Fibroblast of gingiva (primary cell): ENCODE measurements at regions not wholly inside any gene's neighbourhood (a gene's known extent, or its start where the extent isn't known, plus 50 kb on each side); places are given as distances from the start of the nearest gene placed in this dataset.
"Not testable (repeated sequence)": the region's sequence is repeated elsewhere in the genome, so short reads cannot be mapped to it uniquely, and the experiment has no call there.

Experiments used
- DNase-seq: peaks from one replicate; pipeline ENCODE4 v3.0.0-alpha.2; 2011; ENCODE audit warnings: low read depth

- DNase-seq, result not testable (repeated sequence)
These were observed 97.5 kb upstream of the TRIM2 start for GRCh38 chr4:153106736-153107135.

GRCh38 chr4:153107246-153107645 lies 97.0 kb upstream of the TRIM2 start:
- no peak for DNase-seq

DNA sequence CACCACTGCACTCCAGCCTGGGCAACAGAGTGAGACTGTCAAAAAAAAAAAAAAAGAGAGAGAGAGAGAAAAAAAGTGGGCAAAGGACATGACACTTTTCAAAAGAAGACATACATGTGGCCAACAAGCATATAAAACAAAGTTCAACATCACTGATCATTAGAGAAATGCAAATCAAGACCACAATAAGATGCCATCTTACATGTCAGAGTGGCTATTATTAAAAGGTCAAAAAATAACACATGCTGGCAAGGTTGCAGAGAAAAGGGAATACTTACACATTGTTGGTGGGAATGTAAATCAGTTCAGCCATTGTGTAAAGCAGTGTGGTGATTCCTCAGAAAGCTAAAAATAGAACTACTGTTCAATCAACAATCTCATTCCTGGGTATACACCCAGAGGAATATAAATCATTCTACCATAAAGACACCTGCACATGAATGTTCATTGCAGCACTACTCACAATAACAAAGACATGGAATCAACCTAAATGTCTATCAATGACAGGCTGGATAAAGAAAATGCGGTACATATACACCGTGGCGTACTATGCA lies 94.9 kb upstream of the TRIM2 start:
- no peak for DNase-seq

DNA sequence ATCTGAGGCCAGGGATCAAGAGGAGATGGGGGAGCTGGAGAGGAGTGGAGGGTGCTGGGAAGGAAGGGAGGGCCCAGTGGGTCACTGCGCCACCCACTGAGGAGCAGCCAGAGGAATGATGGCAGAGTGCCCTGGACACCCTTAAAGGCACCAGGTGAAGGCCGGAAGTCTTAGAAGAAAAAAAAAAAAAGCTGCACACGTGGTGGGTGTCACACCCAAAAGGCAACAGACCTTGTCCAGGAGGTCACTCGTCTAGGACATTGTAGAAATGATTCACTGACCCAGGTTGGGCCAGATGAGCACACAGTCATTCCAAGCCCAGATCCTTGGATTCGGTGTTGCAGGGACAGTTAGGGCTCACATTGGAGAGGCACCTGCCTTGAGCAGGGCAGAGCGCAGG lies 93.5 kb upstream of the TRIM2 start:
- no peak for DNase-seq

- no peak for DNase-seq
These were observed 92.7 kb upstream of the TRIM2 start for GRCh38 chr4:153111426-153112040.

- no peak for DNase-seq
These were observed 92.2 kb upstream of the TRIM2 start for GRCh38 chr4:153112041-153112441.

- no peak for DNase-seq
These were observed 91.0 kb upstream of the TRIM2 start for GRCh38 chr4:153113061-153113837.

DNA sequence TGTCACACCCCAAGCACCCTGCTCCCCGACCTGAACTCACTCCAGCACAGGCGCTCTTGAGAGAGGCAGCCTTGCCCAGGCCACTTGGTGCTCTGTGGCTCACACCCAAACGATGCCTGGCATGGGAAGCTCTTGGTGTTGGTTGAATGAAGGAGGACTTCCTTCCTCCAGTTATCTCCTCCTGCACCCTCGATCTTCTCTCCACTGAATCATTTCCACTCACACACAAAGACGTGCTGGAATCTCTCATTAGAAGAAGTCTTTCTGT lies 90.5 kb upstream of the TRIM2 start:
- DNase-seq, result no peak

GRCh38 chr4:153114771-153115321 lies 89.4 kb upstream of the TRIM2 start:
- DNase-seq, result peak; percentile 28

- DNase-seq, result peak; percentile 66
These were observed 88.6 kb upstream of the TRIM2 start for GRCh38 chr4:153115322-153116290.

GRCh38 chr4:153116291-153116680 lies 88.0 kb upstream of the TRIM2 start:
- DNase-seq, result no peak

DNA sequence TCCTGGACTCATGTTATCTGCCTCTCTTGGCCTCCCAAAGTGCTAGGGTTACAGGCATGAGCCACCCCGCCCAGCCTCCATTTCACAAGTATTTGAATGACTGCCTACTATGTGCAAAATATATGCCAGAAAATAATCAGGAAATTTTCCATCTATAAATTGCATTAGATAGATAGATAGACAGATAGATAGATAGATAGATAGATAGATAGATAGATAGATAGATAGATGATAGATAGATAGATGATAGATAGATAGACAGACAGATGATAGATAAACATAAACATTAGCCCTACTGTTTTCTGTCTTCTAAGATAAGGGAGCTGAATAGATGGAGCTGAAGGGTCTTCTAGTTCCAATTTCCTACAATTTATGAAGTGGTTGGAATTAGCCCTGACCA lies 87.4 kb upstream of the TRIM2 start:
- DNase-seq, result no peak

GRCh38 chr4:153117554-153117953 lies 86.7 kb upstream of the TRIM2 start:
- DNase-seq, result no peak

- no peak for DNase-seq
These were observed 84.6 kb upstream of the TRIM2 start for GRCh38 chr4:153119626-153120025.

- no peak for DNase-seq
These were observed 84.0 kb upstream of the TRIM2 start for GRCh38 chr4:153120235-153120634.

DNA sequence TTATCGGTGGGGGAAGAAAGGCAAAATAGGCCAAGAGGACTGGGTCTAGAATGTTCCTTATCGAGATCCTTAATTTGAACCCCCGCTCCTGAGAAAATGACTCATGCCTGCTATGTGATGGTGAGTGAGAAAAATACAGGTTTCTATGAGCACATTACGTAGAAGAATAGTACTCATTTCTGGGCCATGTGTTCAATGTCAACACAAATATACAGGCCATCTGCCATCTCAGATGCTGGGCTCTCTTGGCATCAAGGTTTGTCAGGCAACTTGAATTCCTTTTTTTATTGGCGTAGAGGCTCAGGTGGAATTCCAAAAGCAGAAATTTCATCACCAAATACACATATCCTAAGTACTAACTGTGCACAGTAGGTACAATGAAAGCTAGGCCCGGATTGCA lies 81.4 kb upstream of the TRIM2 start:
- no peak for DNase-seq

- DNase-seq, result no peak
These were observed 78.1 kb upstream of the TRIM2 start for GRCh38 chr4:153126137-153126536.

- DNase-seq, result peak; percentile 68
These were observed 76.3 kb upstream of the TRIM2 start for GRCh38 chr4:153127760-153128494.

GRCh38 chr4:153131596-153131995 lies 72.6 kb upstream of the TRIM2 start:
- peak; percentile 15 for DNase-seq

DNA sequence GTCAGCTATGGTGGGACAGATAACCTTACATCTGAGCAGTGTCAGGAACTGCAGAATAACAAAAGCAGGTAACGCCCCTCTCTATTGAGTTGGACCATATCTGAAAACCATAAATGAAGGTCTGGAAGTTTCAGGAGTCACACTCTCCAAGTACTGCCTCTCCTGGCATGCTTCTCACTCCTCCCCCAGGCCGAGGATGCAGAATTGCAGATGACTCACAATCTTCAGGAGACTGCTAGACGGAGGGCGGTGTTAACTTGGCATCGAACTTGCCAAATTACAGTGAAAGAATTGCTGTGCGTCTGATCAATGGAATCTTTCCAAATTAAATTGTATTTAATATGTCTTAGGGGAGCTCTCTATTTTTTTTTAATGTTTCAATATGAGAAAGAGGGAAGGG lies 67.1 kb upstream of the TRIM2 start:
- peak; percentile 66 for DNase-seq
